Prostate gland (tissue), 2 donors: ENCODE measurements at regions not wholly inside any gene's neighbourhood (a gene's known extent, or its start where the extent isn't known, plus 50 kb on each side); places are given as distances from the start of the nearest gene placed in this dataset.

Source experiments
- CTCF ChIP-seq, 4 experiments: fragments of 200-600 bp in 2 of 4; fragments of 450-650 bp in 2 of 4; sonication (generic) in 2 of 4; IDR thresholded peaks; 1 replicate in 3 of 4; 2 replicates in 1 of 4; pipeline ENCODE4 v1.5.1; 2016 to 2019; ENCODE audit warnings: antibody characterized with exemption in 4 of 4, mild to moderate bottlenecking in 2 of 4, moderate library complexity in 2 of 4
- POLR2A ChIP-seq: fragments of 450-650 bp; IDR thresholded peaks from one replicate; pipeline ENCODE4 v1.6.1; 2016; ENCODE audit warnings: antibody characterized with exemption, mild to moderate bottlenecking

GRCh38 chr4:186904101-186904500 lies 180.4 kb upstream of the FAT1 start:
- TF ChIP-seq POLR2A (no peak), CTCF (IDR thresholded peaks at IDR 0.05) (no peak)
